ENCODE measurements at regions not wholly inside any gene's neighbourhood (a gene's known extent, or its start where the extent isn't known, plus 50 kb on each side); places are given as distances from the start of the nearest gene placed in this dataset.
"Not testable (repeated sequence)": the region's sequence is repeated elsewhere in the genome, so short reads cannot be mapped to it uniquely, and the experiment has no call there.

- no peak for ATAC-seq (ENCODE audit: low read depth)
- Histone ChIP-seq H3K4me1 (ENCODE audit: insufficient read depth, poor library complexity, severe bottlenecking) (peaks cover 8% of the 10 kb centered on the region), H3K27me3 (ENCODE audit: insufficient read depth, poor library complexity, severe bottlenecking) (no peaks in the 10 kb centered on the region), H3K4me3 (ENCODE audit: severe bottlenecking) (no peak overlapping the region), H3K27ac (ENCODE audit: poor library complexity, severe bottlenecking) (no peak overlapping the region), H3K9me3 (ENCODE audit: severe bottlenecking) (peaks cover 10% of the 10 kb centered on the region), H3K36me3 (ENCODE audit: low read depth) (no peaks in the 10 kb centered on the region)
- TF ChIP-seq, protein P1, sequence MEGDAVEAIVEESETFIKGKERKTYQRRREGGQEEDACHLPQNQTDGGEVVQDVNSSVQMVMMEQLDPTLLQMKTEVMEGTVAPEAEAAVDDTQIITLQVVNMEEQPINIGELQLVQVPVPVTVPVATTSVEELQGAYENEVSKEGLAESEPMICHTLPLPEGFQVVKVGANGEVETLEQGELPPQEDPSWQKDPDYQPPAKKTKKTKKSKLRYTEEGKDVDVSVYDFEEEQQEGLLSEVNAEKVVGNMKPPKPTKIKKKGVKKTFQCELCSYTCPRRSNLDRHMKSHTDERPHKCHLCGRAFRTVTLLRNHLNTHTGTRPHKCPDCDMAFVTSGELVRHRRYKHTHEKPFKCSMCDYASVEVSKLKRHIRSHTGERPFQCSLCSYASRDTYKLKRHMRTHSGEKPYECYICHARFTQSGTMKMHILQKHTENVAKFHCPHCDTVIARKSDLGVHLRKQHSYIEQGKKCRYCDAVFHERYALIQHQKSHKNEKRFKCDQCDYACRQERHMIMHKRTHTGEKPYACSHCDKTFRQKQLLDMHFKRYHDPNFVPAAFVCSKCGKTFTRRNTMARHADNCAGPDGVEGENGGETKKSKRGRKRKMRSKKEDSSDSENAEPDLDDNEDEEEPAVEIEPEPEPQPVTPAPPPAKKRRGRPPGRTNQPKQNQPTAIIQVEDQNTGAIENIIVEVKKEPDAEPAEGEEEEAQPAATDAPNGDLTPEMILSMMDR (IDR thresholded peaks at IDR 0.05; ENCODE audit: poor library complexity, severe bottlenecking), result no peak
- no peak for DNase-seq (ENCODE audit: low spot score)
Observed at GRCh38 chr15:70513819-70514218, 249.5 kb downstream of the UACA start.

DNA sequence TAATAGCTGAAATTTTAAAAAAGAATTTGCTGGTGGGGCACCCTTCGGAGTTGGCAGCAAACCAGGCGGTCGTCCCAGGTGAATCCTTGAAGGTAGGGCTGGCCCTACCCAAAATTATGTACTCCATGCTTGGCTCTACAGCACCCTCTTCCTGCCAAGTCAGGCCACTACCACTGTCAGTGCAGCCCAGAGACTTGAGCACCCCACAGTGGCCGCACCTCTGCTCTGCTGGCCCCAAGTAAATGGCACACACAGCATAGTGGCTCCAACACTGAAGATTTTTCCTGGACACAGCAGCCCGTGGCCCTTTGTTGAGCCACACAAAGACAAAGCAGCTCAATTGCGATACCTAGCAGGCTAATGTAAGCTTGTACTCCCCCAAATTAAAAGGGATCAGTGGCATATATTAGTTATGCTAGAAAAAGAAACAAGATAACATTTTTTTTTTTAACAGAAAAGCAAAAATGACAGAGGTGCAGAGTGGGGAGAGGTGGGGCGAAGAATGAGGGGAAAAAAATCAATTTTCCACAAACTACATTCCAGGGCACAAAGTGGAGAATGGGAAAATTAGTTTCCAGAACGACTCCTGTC lies 250.5 kb downstream of the UACA start:
- H3K4me3 ChIP-seq (ENCODE audit: severe bottlenecking), result no peak overlapping the region
- peaks cover 10% of the 10 kb centered on the region for H3K9me3 ChIP-seq (ENCODE audit: severe bottlenecking)
- no peaks in the 10 kb centered on the region for H3K36me3 ChIP-seq (ENCODE audit: low read depth)
- TF ChIP-seq, protein P1 (IDR thresholded peaks at IDR 0.05; ENCODE audit: poor library complexity, severe bottlenecking), result peak; percentile 91
- no peaks in the 10 kb centered on the region for H3K27me3 ChIP-seq (ENCODE audit: insufficient read depth, poor library complexity, severe bottlenecking)
- peaks cover 16% of the 10 kb centered on the region for H3K4me1 ChIP-seq (ENCODE audit: insufficient read depth, poor library complexity, severe bottlenecking)
- ATAC-seq (ENCODE audit: low read depth), result peak; percentile 17; the same call in 1 of the 3 replicates
- H3K27ac ChIP-seq (ENCODE audit: poor library complexity, severe bottlenecking), result no peak overlapping the region
- DNase-seq (ENCODE audit: low spot score), result no peak

DNA sequence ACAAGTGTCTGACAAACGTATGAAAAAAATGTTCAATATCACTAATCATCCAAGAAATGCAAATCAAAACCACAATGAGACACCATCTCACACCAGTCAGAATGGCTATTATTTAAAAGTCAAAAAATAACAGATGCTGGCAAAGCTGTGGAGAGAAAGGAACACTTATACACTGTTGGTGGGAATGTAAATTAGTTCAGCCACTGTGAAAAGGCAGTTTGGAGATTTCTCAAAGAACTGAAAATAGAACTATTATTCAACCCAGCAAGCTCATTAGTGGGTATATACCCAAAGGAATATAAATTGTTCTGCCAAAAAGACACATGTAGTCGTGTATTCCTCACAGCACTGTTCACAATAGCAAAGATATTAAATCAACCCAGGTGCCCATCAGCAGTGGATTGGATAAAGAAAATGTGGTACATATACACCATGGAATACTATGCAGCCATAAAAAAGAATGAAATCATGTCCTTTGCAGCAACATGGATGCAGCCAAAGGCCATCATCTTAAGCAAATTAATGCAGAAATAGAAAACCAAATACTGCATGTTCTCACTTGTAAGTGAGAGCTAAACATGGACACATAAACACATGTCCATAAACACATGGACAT lies 251.3 kb downstream of the UACA start:
- H3K9me3 ChIP-seq (ENCODE audit: severe bottlenecking), result peaks cover 10% of the 10 kb centered on the region
- peaks cover 24% of the 10 kb centered on the region for H3K4me1 ChIP-seq (ENCODE audit: insufficient read depth, poor library complexity, severe bottlenecking)
- not testable (repeated sequence) for H3K27me3 ChIP-seq (ENCODE audit: insufficient read depth, poor library complexity, severe bottlenecking); ATAC-seq (ENCODE audit: low read depth); H3K4me3 ChIP-seq (ENCODE audit: severe bottlenecking); DNase-seq (ENCODE audit: low spot score); H3K27ac ChIP-seq (ENCODE audit: poor library complexity, severe bottlenecking); H3K36me3 ChIP-seq (ENCODE audit: low read depth)

GRCh38 chr15:70510433-70510832 lies 252.9 kb downstream of the UACA start:
- DNase-seq (ENCODE audit: low spot score) (no peak), ATAC-seq (ENCODE audit: low read depth) (no peak)
- Histone ChIP-seq H3K36me3 (ENCODE audit: low read depth) (no peaks in the 10 kb centered on the region), H3K4me1 (ENCODE audit: insufficient read depth, poor library complexity, severe bottlenecking) (peaks cover 38% of the 10 kb centered on the region), H3K27me3 (ENCODE audit: insufficient read depth, poor library complexity, severe bottlenecking) (no peaks in the 10 kb centered on the region), H3K9me3 (ENCODE audit: severe bottlenecking) (peaks cover 10% of the 10 kb centered on the region), H3K4me3 (ENCODE audit: severe bottlenecking) (no peak overlapping the region), H3K27ac (ENCODE audit: poor library complexity, severe bottlenecking) (no peak overlapping the region)
- TF ChIP-seq, protein P1 (IDR thresholded peaks at IDR 0.05; ENCODE audit: poor library complexity, severe bottlenecking), result no peak

DNA sequence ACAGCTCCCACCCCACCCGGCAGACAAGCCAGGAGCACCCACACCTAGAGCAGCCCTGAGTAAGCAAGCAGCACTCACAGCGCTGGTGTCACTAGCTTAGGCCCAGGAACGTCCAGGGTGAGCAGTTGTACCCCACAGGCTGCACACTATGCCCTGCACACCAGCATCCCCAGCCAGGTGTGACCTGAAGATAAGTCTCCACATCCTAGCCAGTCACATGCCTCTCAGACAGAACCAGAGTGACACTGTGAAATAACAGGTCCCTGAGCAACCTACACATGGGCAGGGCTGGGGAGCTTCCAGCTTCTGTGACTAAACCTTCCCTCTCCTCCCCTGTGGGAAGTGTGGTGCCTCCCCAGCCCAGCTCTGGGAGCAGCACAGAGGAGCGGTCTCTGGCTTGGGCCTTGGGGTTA lies 253.6 kb downstream of the UACA start:
- peaks cover 45% of the 10 kb centered on the region for H3K4me1 ChIP-seq (ENCODE audit: insufficient read depth, poor library complexity, severe bottlenecking)
- H3K27ac ChIP-seq (ENCODE audit: poor library complexity, severe bottlenecking), result peak overlapping the region; percentile 88
- H3K36me3 ChIP-seq (ENCODE audit: low read depth), result no peaks in the 10 kb centered on the region
- peak; percentile 61 for DNase-seq (ENCODE audit: low spot score)
- no peak overlapping the region for H3K4me3 ChIP-seq (ENCODE audit: severe bottlenecking)
- no peak for ATAC-seq (ENCODE audit: low read depth)
- peaks cover 10% of the 10 kb centered on the region for H3K9me3 ChIP-seq (ENCODE audit: severe bottlenecking)
- TF ChIP-seq, protein P1 (IDR thresholded peaks at IDR 0.05; ENCODE audit: poor library complexity, severe bottlenecking), result no peak
- H3K27me3 ChIP-seq (ENCODE audit: insufficient read depth, poor library complexity, severe bottlenecking), result no peaks in the 10 kb centered on the region
